ENCODE measurements at regions not wholly inside any gene's neighbourhood (a gene's known extent, or its start where the extent isn't known, plus 50 kb on each side); places are given as distances from the start of the nearest gene placed in this dataset.

DNA sequence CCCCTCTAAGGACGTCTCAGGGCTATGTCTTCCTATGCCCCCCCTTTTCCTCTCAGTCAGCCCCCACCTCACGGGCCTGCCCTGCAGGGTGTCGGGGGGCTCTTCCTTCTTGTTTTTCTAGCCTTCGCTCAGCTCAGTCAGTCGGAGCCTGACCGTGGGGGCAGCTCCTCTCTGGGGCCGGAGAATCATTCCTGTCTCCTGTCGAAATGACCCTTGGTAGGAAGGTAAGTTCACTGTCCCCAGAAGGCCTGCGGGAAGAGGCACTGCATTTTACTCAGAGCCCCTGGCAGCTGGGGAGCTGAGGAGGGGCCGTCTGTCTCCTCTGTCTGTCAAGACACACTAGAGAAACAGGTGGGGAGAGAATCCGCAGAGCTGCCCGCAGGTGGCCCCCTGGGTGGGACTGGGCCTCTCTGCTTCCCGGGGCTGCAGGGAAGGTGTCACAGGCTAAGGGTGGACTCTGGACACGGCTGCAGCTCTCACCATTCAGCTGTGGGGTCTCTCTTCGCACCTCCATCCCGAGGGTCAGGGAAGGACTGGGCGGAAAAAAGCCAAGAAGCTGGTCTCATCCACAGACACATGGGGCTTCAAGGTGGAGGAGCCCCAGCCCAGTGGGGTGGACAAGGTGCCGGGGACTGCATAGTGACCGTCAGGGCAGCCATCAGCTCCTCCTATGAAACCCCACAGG is 112.8 kb upstream of the TNRC6C start:
- no peak for DNase-seq (ENCODE audit: low read depth, low spot score)

DNA sequence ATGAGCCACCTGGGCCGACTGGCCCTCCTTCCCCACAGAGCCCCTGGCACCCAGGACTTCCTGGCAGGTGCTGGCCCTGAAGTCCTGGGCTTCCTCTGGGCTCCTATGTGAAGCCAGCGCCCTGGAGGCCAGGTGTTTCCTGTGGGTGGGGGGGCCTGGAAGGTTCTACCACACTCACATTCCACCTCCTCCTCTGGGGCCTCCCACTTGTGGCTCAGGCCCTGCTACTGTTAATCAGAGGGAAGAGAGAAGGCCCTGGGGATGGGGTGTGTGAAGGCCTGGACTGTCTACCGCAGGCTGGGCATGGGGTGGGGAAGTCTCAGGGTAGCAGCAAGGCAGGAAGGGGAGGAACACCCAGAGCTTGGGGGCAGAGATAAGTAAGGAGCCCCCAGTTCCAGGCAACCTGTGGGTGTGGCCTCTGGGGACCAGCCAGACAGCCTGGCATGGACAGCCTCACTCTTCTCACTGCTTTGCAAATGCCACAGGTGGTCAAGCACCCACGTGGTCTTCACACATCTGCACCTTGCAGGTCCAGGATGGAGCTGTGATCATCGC is 111.9 kb upstream of the TNRC6C start:
- no peak for DNase-seq (ENCODE audit: low read depth, low spot score)

DNA sequence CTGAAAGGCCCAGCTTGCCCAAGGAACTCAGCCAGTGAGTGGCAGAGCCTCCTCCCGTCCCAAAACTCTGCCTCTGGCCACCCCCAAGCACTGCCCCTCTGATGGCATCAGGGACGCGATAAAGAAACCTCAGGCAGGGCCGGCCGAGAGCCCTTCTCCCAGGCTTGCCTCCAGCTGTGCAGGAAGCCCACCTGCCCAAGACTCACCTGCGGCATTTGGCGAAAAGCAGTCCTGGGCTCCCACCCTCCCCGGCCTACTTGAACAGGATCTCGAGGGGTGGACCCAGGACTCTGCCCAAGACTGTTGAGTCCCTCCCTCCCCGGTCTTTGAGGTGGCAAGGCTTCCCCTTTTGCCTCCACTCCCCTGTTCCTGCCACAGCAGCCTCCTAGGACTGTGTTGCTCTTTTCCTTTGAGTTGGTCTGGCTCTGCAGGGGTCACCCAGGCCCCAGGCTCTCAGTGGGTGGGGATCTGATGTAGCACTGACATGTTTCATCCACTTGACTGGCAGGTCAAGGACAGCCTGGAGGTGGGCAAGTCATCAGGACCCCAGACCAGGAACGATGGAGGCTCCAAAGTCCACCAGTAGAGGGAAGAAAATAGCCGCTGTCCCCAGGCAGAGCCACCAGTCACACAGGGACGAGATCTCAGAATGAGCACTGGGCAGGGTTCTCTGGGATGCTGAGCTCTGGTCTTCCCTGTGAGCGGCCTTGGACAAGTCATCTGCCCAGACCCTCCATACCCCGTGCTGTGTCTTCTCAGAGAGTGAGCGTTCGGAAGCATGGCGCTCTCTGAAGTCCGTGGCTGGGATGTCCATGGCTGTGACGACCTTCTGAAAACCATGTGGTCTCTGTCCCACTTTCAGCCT is 111.0 kb upstream of the TNRC6C start:
- DNase-seq (ENCODE audit: low read depth, low spot score), result no peak

DNA sequence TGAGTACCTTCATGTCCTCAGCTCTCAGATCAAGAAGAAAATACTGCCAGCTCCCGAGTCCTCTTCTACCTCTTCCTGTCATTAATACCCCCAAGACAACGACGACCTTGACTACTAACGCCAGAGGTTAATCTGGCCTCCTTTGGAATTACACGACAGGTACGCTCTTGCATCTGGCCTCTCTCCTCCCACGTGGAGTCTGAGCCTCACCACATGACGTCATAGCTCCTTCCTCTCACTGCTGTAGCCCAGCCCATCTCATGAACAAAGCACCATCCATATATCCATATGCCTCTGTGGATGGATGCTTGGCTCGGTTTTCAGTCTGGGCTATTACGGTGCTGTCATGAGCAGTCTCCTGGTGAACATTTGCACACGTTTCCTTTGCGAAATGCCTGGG is 110.2 kb upstream of the TNRC6C start:
- DNase-seq (ENCODE audit: low read depth, low spot score), result no peak

DNA sequence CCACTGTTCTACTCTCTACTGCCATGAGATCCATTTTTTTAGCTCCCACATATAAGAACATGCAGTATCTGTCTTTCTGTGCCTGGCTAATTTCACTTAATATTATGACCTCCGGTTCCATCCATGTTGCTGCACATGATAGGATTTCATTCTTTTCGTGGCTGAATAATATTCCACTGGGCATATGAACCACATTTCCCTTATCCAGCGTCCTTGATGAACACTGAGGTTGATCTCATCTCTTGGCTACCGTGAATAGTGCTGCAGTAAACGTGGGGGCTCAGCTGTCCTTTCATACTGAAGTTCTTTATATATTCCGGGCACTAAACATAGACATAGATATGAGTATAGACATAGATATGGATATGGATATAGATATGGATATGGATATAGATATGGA is 109.3 kb upstream of the TNRC6C start:
- DNase-seq (ENCODE audit: low read depth, low spot score), result no peak

GRCh38 chr17:77851921-77852320 is 106.6 kb upstream of the TNRC6C start:
- DNase-seq (ENCODE audit: low read depth, low spot score), result no peak

DNA sequence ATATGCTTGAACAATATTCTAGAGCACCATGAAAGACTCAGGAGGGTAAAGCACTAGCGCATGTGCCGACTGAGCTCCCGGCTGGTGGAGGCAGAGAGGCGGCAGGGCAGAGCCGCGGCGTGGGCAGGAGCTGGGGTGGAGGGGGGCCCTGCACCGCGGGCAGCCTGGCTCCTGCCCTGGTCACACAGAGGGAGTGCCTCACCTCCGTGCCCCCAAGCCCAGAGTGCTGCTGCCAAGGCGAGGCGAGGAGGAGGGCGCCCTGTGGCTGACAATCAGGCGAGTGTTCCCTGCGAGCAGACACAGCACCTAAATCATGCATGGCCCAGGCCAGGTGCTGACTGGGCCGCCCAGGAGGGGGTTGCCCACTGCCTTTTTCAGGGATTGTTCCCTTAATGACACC is 105.8 kb upstream of the TNRC6C start:
- no peak for DNase-seq (ENCODE audit: low read depth, low spot score)

GRCh38 chr17:77853191-77853977 is 105.1 kb upstream of the TNRC6C start:
- DNase-seq (ENCODE audit: low read depth, low spot score), result no peak

- DNase-seq (ENCODE audit: low read depth, low spot score), result no peak
These were observed 104.3 kb upstream of the TNRC6C start for GRCh38 chr17:77854083-77854758.

GRCh38 chr17:77854759-77855745 is 103.5 kb upstream of the TNRC6C start:
- DNase-seq (ENCODE audit: low read depth, low spot score), result no peak

GRCh38 chr17:77856551-77857305 is 101.8 kb upstream of the TNRC6C start:
- no peak for DNase-seq (ENCODE audit: low read depth, low spot score)

DNA sequence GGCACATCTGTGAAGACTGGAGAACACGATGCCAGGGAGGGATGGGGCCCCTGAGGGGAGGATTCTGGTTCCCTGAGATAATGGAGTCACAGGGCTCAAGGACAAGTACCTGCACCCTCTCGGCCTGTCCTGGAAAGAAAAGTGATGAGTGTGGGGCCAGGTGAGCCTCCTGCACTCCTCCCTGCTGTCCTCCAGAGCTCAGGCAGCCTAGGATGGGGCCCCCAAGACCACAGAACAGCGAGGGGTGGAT is 101.3 kb upstream of the TNRC6C start:
- DNase-seq (ENCODE audit: low read depth, low spot score), result no peak

DNA sequence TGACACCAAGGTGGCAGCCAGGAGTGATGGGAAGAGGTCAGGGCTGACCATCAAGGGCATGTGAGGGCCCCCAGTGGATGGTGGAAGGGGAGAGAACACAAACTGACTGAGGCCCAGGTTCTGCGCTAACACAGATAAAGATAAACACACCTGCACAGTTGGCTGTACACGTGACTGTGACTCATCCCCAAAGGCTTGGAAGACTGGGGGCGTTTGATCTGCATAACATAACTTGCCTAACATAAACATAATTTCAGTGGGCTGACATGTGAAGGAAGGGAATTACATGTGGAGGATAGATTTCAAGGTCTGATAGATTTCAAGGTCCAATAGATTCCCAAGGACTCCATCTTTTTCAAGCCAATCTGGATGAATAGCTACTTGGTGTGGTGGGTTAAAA is 100.9 kb upstream of the TNRC6C start:
- no peak for DNase-seq (ENCODE audit: low read depth, low spot score)

DNA sequence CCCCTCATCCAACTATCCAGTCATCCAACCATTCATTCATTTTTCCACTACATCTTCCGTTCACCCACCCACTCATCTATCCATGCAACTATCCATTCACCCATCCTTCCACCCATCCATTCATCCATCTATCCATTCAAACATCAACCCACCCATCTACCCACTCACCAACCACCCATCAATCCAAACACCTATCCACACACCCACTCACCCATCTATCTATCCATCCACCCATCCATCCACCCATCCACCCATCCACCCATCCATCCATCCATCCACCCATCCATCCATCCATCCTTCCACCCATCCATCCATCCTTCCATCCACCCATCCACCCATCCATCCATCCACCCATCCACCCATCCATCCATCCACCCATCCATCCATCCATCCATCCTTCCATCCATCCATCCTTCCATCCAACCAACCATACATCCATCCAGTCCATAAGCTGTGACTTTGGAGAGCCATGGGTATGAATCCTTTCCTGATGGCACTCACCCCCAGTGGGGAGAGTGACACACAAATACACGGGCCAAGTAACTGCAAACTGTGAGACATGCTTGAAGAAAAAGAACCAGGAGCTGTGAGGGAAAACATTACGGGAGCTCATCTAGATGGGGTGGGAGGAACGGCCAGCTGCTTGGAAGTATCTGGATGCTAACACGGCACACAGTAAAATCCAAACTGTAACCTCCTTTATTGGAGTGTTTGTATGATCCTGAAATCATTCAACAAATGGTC is 100.0 kb upstream of the TNRC6C start:
- DNase-seq (ENCODE audit: low read depth, low spot score), result no peak

DNA sequence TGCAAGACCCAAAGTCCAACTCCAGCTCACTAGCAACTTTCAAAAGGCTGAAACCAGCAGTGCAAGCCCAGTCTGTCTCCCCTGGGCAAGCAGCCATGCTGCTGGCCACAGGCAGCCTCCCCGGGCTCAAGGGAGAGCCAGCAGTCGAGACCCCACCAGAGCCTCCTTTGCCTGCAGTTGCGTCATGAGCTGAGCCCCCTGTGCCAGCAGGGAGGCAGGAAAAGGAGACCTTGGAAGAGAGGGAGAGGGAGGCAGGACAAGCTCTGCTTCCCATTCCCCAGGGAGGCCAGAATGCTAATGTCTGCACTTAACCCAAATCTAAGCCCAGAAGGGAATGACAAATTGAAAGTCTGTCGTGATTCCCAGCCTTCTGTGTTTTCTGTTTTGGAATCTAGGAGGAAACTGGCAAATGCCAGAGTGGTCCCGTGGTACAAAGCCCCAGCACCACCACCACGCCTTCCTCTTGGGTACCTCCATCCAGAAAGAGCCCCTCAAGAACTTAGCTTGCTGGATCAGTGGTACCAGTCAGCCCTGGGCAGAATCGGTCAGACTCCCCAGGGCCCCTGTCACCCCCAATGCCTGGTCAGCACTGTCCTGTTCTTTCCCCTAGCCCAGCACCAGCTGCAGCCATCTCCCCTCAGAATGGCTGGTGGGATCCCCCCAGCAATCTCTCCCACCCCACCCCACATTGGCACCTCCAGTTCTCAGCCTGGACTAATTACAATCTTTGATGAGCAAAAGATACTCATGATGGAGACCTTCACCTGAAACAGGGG is 99.3 kb upstream of the TNRC6C start:
- DNase-seq (ENCODE audit: low read depth, low spot score), result no peak

DNA sequence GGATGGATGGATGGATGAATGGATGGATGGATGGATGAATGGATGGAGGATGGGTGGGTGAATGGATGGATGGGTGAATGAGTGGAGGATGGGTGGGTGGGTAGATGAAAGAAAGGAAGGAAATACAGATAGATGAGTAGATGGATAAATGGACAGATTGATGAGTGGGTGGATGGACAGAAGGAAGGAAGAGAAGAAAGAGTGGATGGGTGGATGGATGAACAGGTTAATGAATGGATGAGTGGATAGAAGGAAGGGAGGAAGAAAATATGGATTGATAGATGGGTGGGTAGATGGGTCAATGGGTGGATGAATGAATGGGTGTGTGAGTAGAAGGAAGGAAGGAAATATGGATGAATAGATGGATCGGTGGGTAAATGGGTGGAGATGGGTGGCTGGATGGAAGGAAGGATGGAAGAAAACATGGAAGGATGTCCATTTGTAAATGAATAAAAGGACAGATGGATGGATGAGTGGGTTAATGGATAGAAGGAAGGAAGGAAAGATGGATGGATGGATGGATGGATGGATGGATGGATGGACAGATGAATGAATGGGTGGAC is 97.3 kb upstream of the TNRC6C start:
- no peak for DNase-seq (ENCODE audit: low read depth, low spot score)

DNA sequence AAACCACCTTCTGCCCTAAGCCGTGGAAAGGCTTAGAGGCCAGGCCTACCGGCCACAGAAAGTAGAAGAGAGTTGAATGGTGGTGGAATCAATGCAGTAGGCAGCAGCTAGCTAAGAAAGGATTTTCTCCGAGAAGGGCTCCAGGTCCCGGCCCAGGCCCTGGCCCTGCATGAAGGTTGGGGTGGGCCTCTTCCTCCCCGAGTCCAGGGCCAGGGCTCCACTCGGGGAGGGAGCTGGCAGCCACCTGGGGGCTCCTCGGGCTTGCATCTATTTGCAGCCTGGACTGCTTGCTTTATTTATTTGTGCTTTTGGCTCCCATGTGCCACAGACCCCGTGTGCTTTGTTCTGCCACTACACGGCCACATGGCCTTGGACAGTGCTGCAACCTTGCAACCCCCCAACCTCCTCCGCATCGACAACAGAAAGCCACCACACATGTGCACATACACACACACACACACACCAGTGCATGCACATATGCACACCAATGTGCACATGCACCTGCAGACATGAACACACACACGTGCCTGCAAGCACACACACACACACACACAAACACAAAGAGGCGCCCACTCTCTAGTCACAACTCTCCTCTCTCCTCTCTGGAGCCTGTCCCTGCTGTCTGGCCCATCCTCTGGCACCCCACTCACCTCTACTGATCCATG is 96.4 kb upstream of the TNRC6C start:
- no peak for DNase-seq (ENCODE audit: low read depth, low spot score)
